Hepatic stellate cell (primary cell): ENCODE measurements at regions not wholly inside any gene's neighbourhood (a gene's known extent, or its start where the extent isn't known, plus 50 kb on each side); places are given as distances from the start of the nearest gene placed in this dataset.

Experiments used
- DNase-seq: peaks from one replicate; pipeline ENCODE4 v3.0.0; 2011; ENCODE audit warnings: low spot score

DNA sequence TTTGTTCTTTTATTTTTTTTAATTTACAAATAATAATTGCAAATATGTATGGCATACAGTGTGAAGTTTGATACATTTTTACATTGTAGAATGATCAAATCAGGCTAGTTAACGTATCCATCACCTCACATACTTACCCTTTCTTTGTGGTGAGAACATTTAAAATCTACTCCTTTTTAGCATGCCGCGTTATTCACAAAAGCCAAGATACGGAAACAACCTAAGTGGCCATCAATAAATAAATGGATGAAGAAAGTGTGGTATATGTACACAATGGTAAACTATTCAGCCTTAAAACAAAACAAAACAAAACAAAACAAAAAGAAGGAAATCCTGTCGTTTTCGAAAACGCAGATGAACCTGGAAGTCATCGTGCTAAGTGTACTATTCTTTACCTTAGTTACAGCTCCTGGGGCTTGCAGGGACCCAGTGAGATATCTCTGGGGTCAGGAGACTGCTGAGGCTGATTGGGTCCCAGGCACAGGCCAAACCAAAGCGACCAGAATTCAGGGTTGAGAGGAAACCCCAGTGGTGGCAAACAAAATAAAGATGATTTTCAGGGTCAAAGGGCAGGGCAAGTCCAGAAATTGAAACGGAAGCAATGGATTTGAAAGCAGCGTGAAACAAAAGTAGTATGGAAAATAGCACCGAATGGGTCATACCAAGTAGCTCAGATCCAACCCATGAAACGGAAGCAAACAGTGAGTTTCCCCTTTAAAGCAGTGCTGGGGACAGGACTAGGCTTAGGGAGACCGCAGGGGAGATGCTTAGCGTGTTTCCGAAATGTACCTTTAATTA, 188.2 kb downstream of the PLPP3 start:
- DNase-seq, result no peak

DNA sequence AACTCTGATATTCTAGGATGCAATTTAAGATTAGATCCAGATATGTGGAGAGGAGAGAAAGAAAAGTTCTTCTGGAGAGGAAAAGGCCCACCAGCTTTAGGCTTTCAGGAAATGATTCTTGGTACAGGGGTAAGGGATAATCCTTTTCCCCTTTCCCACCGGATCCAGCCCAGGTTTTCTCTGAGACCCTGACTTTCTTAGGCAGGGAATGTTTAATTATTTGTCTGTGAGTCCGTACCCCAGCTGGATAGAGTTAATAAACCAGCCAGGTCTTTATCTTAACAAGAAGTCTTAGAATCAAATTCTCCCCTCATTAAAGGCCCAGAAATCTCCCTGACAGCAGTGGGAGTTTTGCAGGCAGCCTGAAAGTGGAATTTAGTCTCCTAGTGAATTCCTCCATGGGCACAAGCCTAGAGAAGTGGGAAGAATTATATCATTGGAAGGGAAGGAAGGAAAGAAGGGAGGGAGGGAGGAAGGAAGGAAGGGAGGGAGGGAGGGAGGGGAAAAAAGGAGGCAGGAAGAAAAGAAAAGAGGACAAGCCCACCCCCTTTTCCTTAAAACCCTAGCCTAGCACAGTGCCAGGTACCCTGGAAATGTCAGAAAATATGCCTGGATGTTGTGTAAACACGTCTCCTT, 189.0 kb downstream of the PLPP3 start:
- no peak for DNase-seq

DNA sequence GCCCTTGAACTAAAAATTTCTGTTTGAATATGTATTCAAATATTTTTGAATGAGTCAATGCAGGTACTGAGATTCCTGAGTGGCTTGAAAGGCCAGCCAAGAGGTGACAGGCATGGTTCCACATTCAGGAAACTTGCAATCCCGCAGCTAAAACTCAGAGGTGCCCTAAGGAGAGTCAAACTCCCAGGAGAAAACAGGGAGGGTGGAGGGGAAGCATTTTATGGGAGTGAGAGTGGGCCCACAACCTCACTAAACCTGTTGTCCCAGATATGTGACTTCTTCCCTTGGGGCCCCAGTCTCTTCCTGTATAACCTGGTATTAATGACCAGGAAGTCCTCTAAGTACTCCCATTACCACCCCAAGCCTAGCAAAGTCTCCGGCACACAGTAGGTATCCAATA, 189.6 kb downstream of the PLPP3 start:
- no peak for DNase-seq

DNA sequence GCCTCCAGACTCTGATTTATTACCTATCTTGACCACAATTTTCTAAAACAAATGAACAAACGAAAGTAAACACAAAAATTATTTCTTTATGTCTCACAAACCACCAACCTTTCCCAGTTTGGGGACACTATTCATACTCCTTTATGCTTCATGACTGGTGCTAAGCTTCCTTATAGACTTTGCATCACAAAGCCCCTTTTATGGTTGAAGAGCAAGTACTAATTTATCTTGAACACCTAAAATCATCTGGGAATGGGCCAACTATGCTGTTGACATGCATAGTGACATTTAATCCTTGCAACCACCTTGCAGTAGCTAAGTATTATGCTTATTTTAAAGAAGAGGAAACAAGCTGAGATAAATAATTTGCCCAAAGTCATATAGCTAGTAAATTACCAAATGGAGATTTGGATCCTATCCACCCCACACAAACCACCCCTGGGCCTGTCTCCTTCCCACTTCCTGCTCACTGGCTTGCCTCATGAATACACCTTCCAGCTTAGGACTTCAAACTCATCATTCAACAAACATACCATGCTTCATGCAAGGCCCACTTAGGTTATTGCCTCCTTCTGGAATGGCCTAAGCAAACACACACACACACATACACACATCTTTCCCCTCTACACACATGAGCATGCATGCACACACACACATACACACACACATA, 192.2 kb downstream of the PLPP3 start:
- no peak for DNase-seq

DNA sequence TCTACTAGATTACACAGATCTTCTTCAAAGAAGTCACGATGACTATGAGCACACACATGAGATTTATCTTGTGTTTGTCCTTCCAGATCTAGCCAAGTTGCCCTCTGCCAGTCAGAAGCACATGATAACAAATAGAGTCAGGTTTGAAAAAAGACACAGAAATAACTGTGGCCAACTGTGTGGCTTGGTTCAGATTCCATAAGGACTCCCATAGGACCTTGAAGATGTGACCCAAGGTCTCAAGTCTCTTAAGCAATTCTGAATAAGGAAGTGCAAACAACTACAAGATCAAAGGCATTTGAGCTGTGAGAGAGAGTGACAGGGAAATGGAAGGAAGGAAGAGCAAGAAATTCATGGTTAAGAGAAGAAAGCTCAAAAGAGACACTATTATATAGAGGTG, 194.0 kb downstream of the PLPP3 start:
- no peak for DNase-seq

DNA sequence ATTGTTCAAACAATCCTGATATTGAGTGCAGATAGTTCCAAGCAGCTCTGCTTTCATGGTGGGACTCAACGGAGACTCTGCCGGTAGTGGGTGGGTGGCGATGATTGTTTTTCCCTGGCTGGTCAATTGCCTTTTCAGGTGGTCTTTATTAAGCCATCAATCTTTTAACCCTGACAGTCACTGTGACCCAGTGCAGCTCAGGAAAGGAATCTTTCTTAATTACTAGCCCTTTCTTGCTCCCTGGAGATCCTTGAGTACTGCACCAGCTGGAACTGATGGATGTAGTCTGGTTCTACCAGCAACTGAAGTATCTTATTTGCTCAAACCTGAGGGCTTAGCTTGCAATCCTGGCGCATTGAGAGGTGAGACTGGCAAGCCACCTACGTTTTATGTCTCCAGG, 196.4 kb downstream of the PLPP3 start:
- no peak for DNase-seq

DNA sequence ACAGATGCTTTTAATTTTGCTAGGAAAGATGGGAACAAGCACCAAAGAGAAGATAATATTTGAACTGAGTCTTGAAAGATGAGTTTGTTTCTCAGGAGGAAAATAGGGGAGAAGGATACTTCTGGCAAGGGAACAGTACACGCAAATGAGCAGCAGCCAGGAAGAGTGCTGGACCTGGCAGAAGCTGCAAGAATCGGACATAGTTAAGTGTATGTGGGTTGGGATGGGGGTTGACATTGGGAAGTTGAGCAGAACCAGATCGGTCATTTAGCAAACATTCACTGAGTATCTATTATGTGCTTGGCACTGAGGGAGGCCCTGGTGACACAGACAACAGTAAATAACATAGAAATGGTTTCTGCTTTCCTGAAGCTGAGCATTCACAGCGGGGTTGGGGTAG, 198.8 kb downstream of the PLPP3 start:
- DNase-seq, result no peak

DNA sequence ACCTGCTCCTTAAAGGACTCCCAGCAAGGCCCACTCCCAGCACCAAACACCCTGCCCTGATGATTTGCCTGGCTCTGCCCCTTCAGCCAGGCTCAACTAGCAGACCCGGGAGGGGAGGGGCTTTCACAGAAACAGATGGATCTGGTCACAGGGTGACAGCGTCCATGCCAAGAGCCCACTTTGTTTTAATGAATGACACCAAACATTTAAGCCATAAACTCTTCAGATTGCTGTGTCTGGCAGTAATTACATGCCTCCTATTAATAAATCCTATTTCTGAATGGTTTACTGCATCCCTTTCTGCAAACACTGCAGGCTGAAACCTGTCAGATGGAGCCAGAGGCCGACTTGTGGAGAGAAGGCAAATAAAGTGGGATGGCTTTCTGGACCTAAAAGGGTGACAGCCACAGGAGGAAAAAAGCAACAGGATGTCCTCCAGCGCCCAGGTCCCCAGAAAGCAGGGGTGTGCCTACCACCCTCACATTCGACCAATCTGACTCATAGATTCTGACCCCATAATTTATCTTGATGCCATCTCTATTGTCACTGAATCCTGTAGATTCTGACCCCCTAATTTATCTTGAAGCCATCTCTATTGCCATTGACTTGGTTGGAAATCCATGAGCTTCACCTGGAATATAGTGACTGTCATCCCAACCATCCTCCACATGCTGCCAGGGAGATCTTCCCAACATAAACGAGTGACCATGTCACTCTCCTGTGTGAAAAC, 200.9 kb downstream of the PLPP3 start:
- DNase-seq, result no peak

DNA sequence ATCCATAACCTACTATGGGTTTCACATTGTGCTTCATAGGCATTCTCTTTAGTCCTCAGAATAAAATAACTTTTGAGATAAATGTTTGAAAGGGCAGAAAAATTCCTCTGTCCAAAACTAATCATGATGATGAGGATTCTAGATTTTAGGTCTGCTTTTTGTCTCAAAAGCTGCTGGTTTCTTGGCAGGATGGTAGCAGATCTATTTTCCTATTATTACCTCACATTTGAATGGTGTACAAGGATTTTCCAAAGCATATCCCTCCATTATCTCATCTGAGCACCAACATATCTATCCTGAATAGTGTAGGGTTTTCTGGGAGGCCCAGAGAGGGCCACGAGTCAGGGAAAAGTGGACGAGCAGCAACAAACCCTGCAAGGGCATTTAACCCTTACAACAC, 201.9 kb downstream of the PLPP3 start:
- no peak for DNase-seq

DNA sequence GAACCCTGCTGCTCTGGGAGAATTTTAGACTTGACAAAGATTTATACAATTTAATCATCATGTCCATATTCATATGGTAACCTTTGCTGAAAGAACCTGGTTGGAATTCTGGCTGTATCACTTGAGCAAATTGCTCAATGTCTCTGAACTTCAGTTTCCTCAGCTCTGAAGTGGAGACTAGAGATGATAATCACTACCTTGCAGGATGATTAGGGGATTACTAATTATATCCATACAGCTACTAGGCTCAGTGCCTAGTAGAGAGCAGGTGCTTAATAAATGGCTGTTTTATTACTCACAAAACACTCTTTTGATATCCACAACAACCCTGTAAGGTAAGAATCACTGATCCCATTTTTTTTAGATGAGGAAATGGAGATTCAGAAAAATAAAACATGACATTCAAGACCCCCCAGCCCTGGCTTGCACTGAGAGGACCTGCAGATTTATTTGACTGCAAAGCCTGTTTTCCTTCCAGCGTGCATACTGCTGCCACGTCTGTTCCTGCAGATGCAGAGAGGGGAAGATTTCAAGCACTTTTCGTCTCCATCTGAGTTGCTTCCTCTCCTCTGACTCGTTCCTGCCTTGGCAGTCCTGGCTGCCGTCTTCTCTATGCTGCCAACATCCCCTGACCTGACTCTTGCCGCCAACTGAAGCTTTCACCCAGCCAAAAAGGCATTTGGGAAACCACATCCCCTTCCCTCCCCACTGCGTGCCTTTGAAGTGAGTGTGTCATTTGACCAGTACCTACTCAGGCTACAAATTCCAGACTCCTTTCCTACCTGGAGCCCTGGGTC, 203.0 kb downstream of the PLPP3 start:
- DNase-seq, result no peak

DNA sequence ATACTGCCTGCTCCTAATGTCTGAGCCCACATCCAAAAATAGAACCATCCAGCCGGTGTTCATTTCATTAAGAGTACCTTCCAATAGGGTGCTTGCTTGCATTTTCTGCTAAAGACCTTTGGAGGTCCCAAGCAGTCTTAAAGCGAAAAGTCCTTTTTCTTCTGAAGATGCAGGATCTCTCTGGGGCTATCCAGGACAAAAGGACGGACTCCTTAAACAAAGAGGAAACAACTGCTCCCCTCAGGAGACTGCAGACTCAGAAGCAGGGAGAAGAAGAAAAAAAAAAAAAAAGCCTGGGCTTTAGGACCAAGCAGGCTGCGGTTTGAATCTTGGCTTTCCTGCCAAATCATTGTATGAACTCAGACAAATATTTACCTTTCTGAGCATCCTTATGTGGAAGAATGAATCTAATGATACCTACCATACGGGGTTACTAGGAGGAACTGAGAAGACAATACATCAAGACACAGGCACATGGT, 204.0 kb downstream of the PLPP3 start:
- no peak for DNase-seq

DNA sequence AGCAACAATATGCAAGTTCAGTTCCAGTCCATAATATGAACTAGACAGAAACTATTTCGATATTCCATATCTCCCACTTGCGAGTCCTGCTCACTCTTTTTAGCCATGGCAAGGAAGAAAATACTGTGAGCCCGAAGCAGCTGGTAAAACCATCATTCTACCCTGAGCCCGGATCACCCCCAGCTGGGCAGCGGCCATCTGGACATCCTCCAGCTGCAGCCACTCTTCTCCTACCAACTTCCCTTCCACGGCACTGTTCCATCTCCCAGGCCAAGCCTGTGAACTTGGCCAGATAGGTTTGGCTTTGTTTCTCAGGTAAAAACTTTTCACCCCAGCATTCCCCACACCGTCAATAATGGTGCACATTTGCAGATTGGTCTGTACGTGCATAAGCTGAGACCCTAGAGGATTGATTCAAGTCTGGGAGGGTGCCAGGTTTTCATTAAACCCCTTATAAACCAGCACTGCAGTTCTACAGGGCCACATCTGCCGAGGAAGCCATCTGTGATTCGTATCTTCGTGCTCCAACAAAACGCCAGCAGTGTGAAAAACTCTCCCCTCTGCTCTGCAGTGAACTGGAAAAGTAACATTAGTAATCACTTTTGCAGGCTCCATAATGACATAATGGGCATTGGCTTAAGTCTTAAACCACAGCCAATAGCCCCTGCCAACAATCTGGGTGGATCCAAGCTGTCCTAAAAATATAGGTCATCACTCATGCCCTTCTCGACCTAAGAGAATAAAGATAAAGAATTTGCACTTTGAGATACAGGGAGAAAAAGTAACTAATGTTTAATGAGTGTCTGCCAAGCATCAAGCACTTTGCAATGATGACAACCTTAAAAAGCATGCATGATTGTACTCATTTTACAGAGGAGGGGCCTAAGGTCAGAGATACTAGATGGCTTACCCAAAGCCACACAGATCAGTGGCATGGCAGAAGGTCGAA, 205.1 kb downstream of the PLPP3 start:
- no peak for DNase-seq

DNA sequence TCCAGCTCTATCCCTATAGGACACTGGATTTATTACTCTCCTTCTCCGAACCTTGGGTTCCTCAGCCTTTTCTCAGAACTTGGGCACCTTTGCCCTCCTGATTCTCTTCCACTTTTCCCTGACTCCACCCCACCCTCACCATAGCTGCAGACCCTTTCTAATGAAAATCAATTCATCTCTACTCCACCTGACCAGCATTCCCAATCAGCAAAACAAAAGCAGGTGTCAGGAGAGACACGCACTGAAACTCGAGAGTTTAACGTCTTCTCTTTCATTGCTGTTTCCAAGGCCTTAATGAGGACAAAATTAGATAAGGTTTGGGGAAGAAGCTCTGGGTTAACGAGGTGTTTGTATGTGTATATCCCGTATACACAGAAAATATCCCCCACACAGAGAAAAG, 208.8 kb downstream of the PLPP3 start:
- DNase-seq, result no peak

DNA sequence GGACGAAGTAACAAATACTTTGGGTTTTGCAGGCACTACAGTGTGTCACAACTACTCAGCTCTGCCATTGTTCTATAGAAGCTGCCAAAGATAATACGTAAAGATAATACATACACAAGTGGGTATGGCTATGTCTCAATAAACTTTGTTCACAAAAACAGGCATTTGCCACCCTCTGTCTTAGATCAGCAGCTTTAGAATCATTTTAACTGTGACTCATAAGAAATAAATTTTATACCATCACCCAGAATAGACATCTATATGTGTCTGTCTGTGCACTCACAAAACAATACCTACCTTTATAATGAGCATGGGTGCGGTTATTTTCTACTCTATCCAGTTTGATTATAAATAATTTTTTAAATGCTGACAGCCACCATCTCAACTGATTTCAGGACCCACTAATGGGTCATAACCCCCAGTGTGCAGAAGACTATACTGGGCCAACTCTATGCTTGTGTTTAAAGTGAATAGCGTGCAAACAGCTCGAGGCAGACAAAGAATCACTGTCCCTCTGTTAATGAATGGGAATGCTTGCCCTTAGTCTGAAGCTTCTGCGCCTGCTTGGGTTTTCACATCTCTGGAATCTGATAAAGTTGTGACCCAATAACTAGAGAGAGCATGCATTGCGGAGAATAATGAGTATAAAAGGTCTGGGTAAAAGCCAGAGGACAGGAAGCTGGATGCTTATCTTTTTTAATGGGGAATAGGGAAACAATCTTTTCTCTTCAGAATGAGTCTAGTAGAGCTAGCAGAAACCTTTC, 216.2 kb downstream of the PLPP3 start:
- no peak for DNase-seq

DNA sequence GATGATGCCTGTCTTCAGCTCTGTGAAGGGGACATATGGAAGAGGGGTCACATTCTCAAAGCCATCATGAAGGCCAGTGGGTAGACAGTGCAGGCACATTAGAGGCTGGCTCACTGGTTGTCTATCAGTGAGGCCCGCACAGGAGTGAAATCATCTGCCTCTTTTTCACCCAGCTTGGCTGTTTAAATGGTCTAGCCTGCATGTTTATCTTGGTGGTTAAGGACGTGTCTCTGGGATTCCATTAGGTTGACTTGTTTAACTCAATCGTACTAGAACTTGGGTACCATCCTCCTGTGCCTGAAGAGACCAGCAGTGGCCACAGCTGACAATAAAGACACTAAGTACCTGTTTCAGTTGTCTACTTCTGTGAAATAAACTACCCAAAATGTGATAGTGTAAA, 219.3 kb downstream of the PLPP3 start:
- no peak for DNase-seq

DNA sequence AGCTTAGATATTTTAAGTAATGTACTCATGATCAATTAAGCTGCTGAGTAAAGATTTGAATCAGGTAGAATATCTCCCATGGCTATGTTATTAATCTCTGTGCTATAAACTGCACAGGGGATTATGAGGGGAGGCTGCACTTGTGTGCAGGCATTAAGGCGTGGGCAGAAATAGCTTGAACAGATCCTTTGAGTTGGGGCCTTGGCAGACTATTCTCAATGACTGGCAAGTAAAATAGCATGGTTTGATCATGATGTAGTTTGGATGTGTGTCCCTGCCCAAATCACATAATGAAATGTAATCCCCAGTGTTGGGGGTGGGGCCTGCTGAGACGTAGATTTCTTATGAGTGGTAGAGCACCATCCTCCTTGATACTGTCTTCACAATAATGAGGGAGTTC, 220.3 kb downstream of the PLPP3 start:
- no peak for DNase-seq

DNA sequence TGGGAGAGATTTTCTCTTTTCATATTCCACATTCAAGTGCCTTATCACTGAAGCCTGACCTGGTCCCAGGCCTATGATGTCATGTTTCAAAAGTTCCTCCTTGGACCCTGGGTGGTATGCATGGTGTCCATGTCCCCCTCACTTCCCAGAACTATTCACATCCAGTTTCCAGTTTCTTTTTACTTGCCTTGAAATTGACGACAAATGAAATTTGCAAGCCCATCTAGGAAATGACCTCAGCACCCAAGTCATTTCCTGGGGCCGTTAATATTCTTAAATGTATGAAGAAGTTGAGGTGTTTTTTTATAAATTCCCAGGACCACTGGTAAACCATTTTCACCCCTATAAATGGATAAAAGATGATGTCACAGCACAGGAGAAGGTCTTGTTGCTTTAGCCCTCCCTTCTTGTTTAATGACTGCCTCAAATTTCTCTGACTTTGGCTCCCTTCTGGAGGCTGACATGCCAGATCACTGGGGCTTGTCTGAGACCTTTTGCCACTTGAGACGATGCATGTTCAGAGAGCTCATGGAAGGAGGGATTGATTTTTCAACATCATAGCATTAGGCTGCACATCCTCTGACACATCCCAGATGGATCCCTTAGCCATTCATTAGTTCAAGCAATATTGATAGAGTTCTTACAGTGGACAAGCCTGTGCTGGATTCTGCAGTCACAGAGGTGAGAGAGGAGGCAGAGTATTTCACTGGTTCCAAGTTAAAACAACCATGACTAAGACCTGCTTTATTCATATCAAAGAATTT, 221.3 kb downstream of the PLPP3 start:
- DNase-seq, result no peak

DNA sequence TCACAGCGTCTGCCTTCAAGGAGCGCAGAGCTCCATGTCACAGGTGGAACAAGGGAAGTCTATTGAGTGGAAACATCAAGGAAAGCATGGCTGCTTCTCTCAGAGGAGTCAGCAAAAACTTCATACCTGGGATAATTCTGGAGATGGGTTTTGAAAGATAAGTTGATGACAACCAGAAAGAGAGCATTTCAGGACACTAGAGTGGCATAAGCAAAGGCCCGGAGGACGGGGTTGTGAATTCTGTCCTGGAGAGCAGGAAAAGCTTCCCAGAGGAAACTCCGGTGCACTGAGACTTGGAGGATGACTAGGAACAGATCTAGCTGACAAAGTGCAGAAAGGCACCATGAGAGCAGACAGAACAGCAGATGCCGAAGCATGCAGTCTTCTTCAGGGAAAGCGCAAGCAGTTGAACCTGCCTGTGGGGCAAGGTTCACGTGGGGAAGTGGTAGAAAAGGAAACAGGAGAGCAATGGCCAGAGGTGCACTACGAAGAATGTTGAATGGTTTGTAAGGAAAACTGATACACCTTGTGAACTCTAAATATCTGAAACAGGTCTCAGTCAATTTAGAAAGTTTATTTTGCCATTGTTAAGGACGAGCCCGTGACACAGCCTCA, 222.9 kb downstream of the PLPP3 start:
- DNase-seq, result no peak

DNA sequence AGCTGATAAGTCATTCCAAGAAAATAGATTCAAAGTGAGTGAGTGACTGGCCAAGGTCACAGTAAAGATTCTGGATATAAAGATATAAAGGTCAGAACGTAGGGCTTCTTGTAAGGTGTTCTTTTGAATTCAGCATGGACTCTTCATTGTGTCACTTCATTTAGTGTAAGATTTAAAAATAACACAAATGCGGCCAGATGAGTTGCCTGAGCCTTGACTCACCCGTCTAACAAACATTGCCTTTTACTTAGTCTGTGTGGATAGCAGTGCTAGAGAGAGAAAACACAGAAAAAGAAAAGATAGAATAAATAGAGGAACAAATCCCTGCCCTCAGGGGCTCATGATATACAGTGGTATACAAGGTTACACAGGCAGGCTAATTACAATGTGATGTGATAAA, 223.4 kb downstream of the PLPP3 start:
- no peak for DNase-seq
